ENCODE measurements at regions not wholly inside any gene's neighbourhood (a gene's known extent, or its start where the extent isn't known, plus 50 kb on each side); places are given as distances from the start of the nearest gene placed in this dataset.
"Not testable (repeated sequence)": the region's sequence is repeated elsewhere in the genome, so short reads cannot be mapped to it uniquely, and the experiment has no call there.

DNA sequence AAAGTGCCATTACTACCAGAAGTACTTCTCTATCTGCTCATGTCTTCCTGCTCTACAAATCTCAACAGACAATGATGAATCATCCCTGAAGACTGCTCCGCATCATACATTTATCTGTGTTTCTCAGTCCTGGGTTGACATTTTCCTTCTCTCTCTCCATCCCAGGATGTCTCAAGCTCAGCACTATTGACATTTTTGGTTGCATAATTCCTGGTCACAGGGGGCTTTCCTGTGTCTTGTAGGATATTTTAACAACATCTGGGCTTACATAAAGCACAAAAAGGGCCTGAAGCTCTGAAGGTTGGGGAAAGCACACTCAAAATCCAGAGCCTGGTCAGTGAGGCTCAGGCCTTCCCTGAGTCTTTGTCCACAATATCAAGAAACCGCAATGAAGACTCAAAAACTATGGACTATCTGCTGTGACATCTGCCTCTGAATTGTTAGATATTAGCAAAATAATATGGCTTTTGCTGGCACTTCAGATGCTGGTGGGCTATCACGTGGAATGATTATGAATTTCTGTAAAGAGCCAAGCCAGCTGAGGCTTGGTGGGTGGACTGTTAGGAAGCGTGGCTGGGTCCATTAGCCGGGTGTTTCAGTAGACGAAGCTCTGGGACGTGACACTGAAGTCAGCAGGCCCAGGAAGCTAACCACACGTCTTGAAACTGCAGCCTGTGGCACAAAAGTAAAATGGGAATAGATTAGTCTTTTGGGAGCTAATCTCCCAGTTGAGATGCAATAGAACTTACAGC, 780.2 kb upstream of the TPTE start:
- BruUV-seq (replicated peaks); H3K36me3 ChIP-seq (ENCODE audit: control insufficient read depth in 1 of 2, insufficient read depth in 2 of 2, low read length in 2 of 2); H3K27me3 ChIP-seq (ENCODE audit: insufficient read depth, low read length); ATAC-seq; POLR2A ChIA-PET; H3K79me2 ChIP-seq (ENCODE audit: insufficient read depth, low read length); H3K27ac ChIP-seq (ENCODE audit: low read depth, low read length); intact Hi-C loops (cut with micrococcal nuclease); H3K4me2 ChIP-seq (ENCODE audit: low read length); H4K20me1 ChIP-seq (ENCODE audit: insufficient read depth); H2AFZ ChIP-seq (ENCODE audit: low read depth, low read length, poor library complexity, severe bottlenecking); H3K4me3 ChIP-seq (replicated peaks in 1 of 2; ENCODE audit: low read depth in 1 of 2, low read length in 2 of 2); H3K4me1 ChIP-seq (ENCODE audit: control insufficient read depth in 1 of 2, insufficient read depth in 2 of 2, low read length in 2 of 2); H3K9me2 ChIP-seq (ENCODE audit: insufficient read depth); H3K9ac ChIP-seq (ENCODE audit: low read length); CTCF ChIA-PET; RAD21 ChIA-PET (ENCODE audit: low non-redundant PET in 1 of 2, low total read pairs in 2 of 2, uncharacterized antibody in 2 of 2, unreplicated experiment in 2 of 2); DNase-seq (ENCODE audit: low read depth, low spot score): not testable (repeated sequence)
- peaks cover 50 to 54% of the 10 kb centered on the region in 2 experiments; a peak in 3 of 4 replicates for H3K9me3 ChIP-seq (ENCODE audit: control insufficient read depth in 1 of 2, insufficient read depth in 1 of 2, low read depth in 1 of 2, low read length in 2 of 2)

DNA sequence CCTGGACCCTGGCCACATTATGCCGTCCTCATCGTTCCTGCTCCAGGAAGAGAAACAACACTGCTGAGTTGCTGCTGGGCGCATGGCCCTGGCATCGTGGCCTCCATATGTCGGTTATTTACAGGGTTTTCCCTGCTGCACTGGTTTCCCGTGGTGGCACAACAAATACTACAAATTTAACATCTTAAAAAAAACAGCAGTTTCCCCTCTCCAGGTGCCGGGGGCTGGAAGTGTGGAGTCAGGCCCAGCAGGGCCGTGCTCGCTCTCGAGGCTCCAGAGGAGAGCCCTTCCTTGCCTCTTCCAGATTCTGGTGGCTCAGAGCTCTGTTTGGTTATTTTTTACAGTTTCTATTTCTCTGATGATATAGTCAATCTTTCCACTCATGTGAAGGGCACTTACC, 777.8 kb upstream of the TPTE start:
- POLR2A ChIA-PET; H4K20me1 ChIP-seq (ENCODE audit: insufficient read depth); ATAC-seq; H3K4me1 ChIP-seq (ENCODE audit: control insufficient read depth in 1 of 2, insufficient read depth in 2 of 2, low read length in 2 of 2); BruUV-seq (replicated peaks); H3K4me3 ChIP-seq (replicated peaks in 1 of 2; ENCODE audit: low read depth in 1 of 2, low read length in 2 of 2); H2AFZ ChIP-seq (ENCODE audit: low read depth, low read length, poor library complexity, severe bottlenecking); DNase-seq (ENCODE audit: low read depth, low spot score); H3K27me3 ChIP-seq (ENCODE audit: insufficient read depth, low read length); H3K36me3 ChIP-seq (ENCODE audit: control insufficient read depth in 1 of 2, insufficient read depth in 2 of 2, low read length in 2 of 2); intact Hi-C loops (cut with micrococcal nuclease); H3K4me2 ChIP-seq (ENCODE audit: low read length); H3K9ac ChIP-seq (ENCODE audit: low read length); H3K27ac ChIP-seq (ENCODE audit: low read depth, low read length); RAD21 ChIA-PET (ENCODE audit: low non-redundant PET in 1 of 2, low total read pairs in 2 of 2, uncharacterized antibody in 2 of 2, unreplicated experiment in 2 of 2); CTCF ChIA-PET; H3K9me2 ChIP-seq (ENCODE audit: insufficient read depth); H3K79me2 ChIP-seq (ENCODE audit: insufficient read depth, low read length): not testable (repeated sequence)
- H3K9me3 ChIP-seq (ENCODE audit: control insufficient read depth in 1 of 2, insufficient read depth in 1 of 2, low read depth in 1 of 2, low read length in 2 of 2): peaks cover 44 to 45% of the 10 kb centered on the region in 2 experiments; a peak in 3 of 4 replicates

DNA sequence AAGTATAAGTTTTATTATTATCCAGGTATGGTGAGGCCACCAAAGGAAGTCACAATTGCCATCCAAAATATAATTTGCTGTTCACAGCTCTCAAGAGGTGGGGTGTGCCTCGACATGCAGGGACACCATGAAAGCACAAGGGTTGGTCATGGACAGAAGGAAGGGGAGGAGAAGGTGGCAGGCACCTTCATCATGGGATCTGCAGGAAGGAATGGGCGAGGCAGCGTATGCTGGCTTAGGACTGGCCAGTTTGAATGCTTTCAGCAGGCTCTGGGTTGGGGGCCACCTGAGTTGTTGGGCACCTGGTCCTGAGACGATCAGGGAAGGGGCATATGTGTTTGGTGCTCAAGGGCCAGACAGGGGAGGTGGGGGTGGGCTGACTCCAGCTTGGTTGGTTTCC, 777.2 kb upstream of the TPTE start:
- RAD21 ChIA-PET (ENCODE audit: low non-redundant PET in 1 of 2, low total read pairs in 2 of 2, uncharacterized antibody in 2 of 2, unreplicated experiment in 2 of 2); H3K9ac ChIP-seq (ENCODE audit: low read length); H3K27ac ChIP-seq (ENCODE audit: low read depth, low read length); H3K4me1 ChIP-seq (ENCODE audit: control insufficient read depth in 1 of 2, insufficient read depth in 2 of 2, low read length in 2 of 2); H3K79me2 ChIP-seq (ENCODE audit: insufficient read depth, low read length); H3K27me3 ChIP-seq (ENCODE audit: insufficient read depth, low read length); POLR2A ChIA-PET; H3K36me3 ChIP-seq (ENCODE audit: control insufficient read depth in 1 of 2, insufficient read depth in 2 of 2, low read length in 2 of 2); H3K9me2 ChIP-seq (ENCODE audit: insufficient read depth); ATAC-seq; CTCF ChIA-PET; H3K4me3 ChIP-seq (replicated peaks in 1 of 2; ENCODE audit: low read depth in 1 of 2, low read length in 2 of 2); BruUV-seq (replicated peaks); DNase-seq (ENCODE audit: low read depth, low spot score); H3K4me2 ChIP-seq (ENCODE audit: low read length); H2AFZ ChIP-seq (ENCODE audit: low read depth, low read length, poor library complexity, severe bottlenecking); intact Hi-C loops (cut with micrococcal nuclease); H4K20me1 ChIP-seq (ENCODE audit: insufficient read depth): not testable (repeated sequence)
- H3K9me3 ChIP-seq (ENCODE audit: control insufficient read depth in 1 of 2, insufficient read depth in 1 of 2, low read depth in 1 of 2, low read length in 2 of 2): peaks cover 41 to 46% of the 10 kb centered on the region in 2 experiments; a peak in 3 of 4 replicates

DNA sequence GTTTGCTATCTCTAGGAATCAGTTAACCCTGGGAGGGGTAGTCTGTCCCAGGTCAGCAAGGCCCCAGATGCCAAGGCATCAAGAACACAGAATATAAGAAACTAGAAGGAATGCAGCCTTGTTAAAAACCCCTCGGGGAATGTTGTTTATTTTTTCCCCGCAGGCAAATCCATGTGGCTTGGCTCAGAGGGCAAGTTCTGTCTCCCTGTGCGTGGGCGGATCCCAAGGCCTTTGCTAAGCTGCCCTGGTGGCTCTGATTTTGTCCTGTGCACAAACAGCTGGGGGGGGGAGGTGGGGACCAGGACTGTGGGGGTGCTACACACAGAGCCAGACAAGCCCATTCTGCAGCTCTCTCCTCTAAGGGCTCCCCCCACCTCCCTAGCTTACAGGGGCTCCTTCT, 776.8 kb upstream of the TPTE start:
- DNase-seq (ENCODE audit: low read depth, low spot score); RAD21 ChIA-PET (ENCODE audit: low non-redundant PET in 1 of 2, low total read pairs in 2 of 2, uncharacterized antibody in 2 of 2, unreplicated experiment in 2 of 2); H3K9ac ChIP-seq (ENCODE audit: low read length); H3K9me2 ChIP-seq (ENCODE audit: insufficient read depth); H2AFZ ChIP-seq (ENCODE audit: low read depth, low read length, poor library complexity, severe bottlenecking); H3K4me3 ChIP-seq (replicated peaks in 1 of 2; ENCODE audit: low read depth in 1 of 2, low read length in 2 of 2); H3K36me3 ChIP-seq (ENCODE audit: control insufficient read depth in 1 of 2, insufficient read depth in 2 of 2, low read length in 2 of 2); H3K4me2 ChIP-seq (ENCODE audit: low read length); H3K27me3 ChIP-seq (ENCODE audit: insufficient read depth, low read length); BruUV-seq (replicated peaks); H3K79me2 ChIP-seq (ENCODE audit: insufficient read depth, low read length); POLR2A ChIA-PET; H3K4me1 ChIP-seq (ENCODE audit: control insufficient read depth in 1 of 2, insufficient read depth in 2 of 2, low read length in 2 of 2); ATAC-seq; CTCF ChIA-PET; intact Hi-C loops (cut with micrococcal nuclease); H4K20me1 ChIP-seq (ENCODE audit: insufficient read depth); H3K27ac ChIP-seq (ENCODE audit: low read depth, low read length): not testable (repeated sequence)
- H3K9me3 ChIP-seq (ENCODE audit: control insufficient read depth in 1 of 2, insufficient read depth in 1 of 2, low read depth in 1 of 2, low read length in 2 of 2): peaks cover 40 to 45% of the 10 kb centered on the region in 2 experiments; a peak in 3 of 4 replicates

Measured in HCT116 (cell line).